ENCODE measurements at regions not wholly inside any gene's neighbourhood (a gene's known extent, or its start where the extent isn't known, plus 50 kb on each side); places are given as distances from the start of the nearest gene placed in this dataset.
"Not testable (repeated sequence)": the region's sequence is repeated elsewhere in the genome, so short reads cannot be mapped to it uniquely, and the experiment has no call there.

DNA sequence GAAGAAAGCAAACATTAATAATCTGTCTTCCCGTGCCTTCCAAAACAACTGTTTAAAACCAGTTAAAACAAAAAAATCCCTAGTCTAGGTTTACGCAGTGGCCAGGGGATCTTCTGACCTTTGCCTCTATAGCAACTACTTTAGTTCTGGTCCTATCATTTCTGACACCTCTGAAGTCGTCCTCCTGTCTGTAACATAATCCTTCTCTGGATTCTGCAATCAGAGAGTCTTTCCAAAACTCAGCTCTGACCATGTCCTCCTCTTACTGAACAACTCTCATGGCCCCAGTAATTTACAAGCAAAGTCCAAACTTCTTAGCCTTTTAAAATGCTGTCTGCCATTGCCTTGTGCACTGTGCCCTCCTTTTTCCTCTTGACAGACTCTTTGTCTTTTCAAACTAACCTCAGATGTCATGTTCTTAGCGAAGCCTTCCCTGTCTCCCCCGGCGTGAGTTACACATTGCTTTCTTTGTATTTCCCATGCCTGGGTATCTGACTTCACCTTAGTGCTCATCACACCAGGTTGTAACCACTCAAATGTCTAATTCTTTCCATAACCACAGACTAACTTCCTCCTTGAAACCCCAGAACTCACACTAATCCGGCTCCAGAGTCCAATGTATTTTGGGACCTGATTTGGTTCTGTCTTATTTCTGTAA lies 105.2 kb upstream of the BNIP2 start:
- no peak overlapping the region for H3K27ac Mint-ChIP-seq (ENCODE audit: unreplicated experiment)

DNA sequence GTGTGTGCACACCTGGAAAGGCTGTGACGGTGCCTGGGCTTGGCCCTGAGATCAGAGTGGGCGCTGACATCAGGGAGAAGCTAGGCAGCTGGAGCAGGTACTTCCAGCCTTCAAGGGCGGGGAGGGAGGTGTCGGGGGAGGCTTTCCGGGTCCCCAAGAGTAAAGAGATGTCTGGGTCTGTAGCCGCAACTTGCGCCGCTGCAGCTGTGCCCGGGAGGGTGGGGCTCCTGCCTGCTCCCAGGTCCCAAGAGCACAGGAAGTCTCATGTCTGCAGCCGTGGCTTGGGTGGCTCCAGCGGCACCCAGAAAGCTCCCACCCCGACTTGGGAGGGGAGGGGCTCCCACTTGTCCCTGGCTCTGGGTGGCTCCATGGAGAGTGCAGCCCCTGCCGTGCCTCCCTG lies 103.2 kb upstream of the BNIP2 start:
- H3K27ac Mint-ChIP-seq (ENCODE audit: unreplicated experiment): no peak overlapping the region
- H3K27me3 Mint-ChIP-seq (ENCODE audit: unreplicated experiment): peaks cover 12% of the 10 kb centered on the region
- no peaks in the 10 kb centered on the region for H3K36me3 Mint-ChIP-seq (ENCODE audit: unreplicated experiment)
- H3K4me3 Mint-ChIP-seq (ENCODE audit: unreplicated experiment): no peak overlapping the region
- no peaks in the 10 kb centered on the region for H3K4me1 Mint-ChIP-seq (ENCODE audit: unreplicated experiment)
- TF ChIP-seq, protein P1, sequence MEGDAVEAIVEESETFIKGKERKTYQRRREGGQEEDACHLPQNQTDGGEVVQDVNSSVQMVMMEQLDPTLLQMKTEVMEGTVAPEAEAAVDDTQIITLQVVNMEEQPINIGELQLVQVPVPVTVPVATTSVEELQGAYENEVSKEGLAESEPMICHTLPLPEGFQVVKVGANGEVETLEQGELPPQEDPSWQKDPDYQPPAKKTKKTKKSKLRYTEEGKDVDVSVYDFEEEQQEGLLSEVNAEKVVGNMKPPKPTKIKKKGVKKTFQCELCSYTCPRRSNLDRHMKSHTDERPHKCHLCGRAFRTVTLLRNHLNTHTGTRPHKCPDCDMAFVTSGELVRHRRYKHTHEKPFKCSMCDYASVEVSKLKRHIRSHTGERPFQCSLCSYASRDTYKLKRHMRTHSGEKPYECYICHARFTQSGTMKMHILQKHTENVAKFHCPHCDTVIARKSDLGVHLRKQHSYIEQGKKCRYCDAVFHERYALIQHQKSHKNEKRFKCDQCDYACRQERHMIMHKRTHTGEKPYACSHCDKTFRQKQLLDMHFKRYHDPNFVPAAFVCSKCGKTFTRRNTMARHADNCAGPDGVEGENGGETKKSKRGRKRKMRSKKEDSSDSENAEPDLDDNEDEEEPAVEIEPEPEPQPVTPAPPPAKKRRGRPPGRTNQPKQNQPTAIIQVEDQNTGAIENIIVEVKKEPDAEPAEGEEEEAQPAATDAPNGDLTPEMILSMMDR (IDR thresholded peaks at IDR 0.05): no peak
- H3K9me3 Mint-ChIP-seq (ENCODE audit: unreplicated experiment): no peaks in the 10 kb centered on the region
- no peak for DNase-seq (ENCODE audit: extremely low spot score, unreplicated experiment)

More for the DNA sequence above, 105.2 kb upstream of the BNIP2 start:
- Mint-ChIP-seq H3K9me3 (ENCODE audit: unreplicated experiment) (no peaks in the 10 kb centered on the region), H3K27me3 (ENCODE audit: unreplicated experiment) (peaks cover 21% of the 10 kb centered on the region), H3K36me3 (ENCODE audit: unreplicated experiment) (no peaks in the 10 kb centered on the region), H3K4me3 (ENCODE audit: unreplicated experiment) (no peak overlapping the region), H3K4me1 (ENCODE audit: unreplicated experiment) (no peaks in the 10 kb centered on the region)
- no peak for DNase-seq (ENCODE audit: extremely low spot score, unreplicated experiment)
- TF ChIP-seq, protein P1 (IDR thresholded peaks at IDR 0.05): no peak

DNA sequence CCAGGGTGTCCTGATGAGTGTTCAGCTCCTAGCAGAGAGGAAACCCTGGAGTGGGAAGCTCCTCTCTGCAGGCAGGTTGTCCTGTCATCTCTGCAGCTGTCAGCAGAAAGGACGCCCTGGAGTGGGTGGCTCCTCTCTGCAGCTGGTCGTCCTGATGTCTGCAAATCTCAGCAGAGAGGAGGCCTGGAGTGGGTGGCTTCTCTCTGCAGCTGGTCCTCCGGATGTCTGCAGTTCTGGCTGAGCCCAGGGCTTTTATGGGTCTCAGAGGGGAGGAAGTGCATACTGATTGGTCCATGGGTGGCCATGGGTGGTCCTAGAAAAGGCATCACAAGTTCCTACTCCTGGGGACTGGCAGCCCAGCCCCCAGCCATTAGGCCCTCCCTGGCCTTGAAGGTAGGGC lies 102.6 kb upstream of the BNIP2 start:
- TF ChIP-seq, protein P1 (IDR thresholded peaks at IDR 0.05): no peak
- no peaks in the 10 kb centered on the region for H3K4me1 Mint-ChIP-seq (ENCODE audit: unreplicated experiment)
- no peak overlapping the region for H3K4me3 Mint-ChIP-seq (ENCODE audit: unreplicated experiment)
- no peak for DNase-seq (ENCODE audit: extremely low spot score, unreplicated experiment)
- no peaks in the 10 kb centered on the region for H3K36me3 Mint-ChIP-seq (ENCODE audit: unreplicated experiment)
- H3K27me3 Mint-ChIP-seq (ENCODE audit: unreplicated experiment): peaks cover 12% of the 10 kb centered on the region
- no peak overlapping the region for H3K27ac Mint-ChIP-seq (ENCODE audit: unreplicated experiment)
- no peaks in the 10 kb centered on the region for H3K9me3 Mint-ChIP-seq (ENCODE audit: unreplicated experiment)

DNA sequence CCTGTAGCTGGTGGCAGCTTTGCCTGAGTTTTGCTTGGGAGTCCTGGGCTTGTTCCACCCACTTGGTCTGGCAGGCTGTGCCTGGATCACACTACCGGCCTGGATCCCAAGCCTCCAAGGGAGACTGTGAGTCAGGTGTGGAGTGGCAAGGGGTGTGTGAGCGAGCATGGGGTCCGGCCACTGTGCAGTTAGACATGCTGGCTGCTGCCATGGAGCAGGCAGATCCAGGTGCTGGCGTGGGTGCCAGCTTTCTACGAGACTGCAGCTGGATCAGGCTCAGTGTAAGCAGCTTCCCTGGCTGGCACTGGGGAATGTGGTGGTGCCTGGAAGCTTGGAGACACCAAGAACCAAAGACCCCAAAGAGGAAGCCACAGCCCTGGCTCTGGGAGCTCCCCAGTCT lies 102.0 kb upstream of the BNIP2 start:
- TF ChIP-seq, protein P1 (IDR thresholded peaks at IDR 0.05): no peak
- no peak for DNase-seq (ENCODE audit: extremely low spot score, unreplicated experiment)
- no peaks in the 10 kb centered on the region for H3K4me1 Mint-ChIP-seq (ENCODE audit: unreplicated experiment)
- H3K9me3 Mint-ChIP-seq (ENCODE audit: unreplicated experiment): no peaks in the 10 kb centered on the region
- H3K4me3 Mint-ChIP-seq (ENCODE audit: unreplicated experiment): no peak overlapping the region
- no peaks in the 10 kb centered on the region for H3K36me3 Mint-ChIP-seq (ENCODE audit: unreplicated experiment)
- peaks cover 12% of the 10 kb centered on the region for H3K27me3 Mint-ChIP-seq (ENCODE audit: unreplicated experiment)
- no peak overlapping the region for H3K27ac Mint-ChIP-seq (ENCODE audit: unreplicated experiment)

DNA sequence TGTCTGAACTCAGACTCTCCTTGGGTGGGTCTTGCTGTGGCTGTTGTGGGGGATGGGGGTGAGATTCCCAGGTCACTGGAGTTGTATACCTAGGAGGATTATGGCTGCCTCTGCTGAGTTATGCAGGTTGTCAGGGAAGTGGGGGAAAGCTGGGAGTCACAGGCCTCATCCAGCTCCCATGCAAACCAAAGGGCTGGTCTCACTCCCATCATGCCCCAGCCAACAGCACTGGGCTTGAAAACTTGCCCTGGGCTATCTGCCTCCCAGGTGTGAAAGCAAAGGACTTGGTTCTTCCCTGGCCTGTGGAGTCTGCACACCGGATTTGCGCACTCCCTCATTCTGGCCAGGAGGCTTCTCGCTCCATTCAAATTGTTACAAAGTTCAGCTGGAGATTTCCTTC lies 97.3 kb upstream of the BNIP2 start:
- DNase-seq (ENCODE audit: extremely low spot score, unreplicated experiment); H3K36me3 Mint-ChIP-seq (ENCODE audit: unreplicated experiment); H3K9me3 Mint-ChIP-seq (ENCODE audit: unreplicated experiment); H3K27ac Mint-ChIP-seq (ENCODE audit: unreplicated experiment); H3K4me3 Mint-ChIP-seq (ENCODE audit: unreplicated experiment); H3K27me3 Mint-ChIP-seq (ENCODE audit: unreplicated experiment); H3K4me1 Mint-ChIP-seq (ENCODE audit: unreplicated experiment): not testable (repeated sequence)

DNA sequence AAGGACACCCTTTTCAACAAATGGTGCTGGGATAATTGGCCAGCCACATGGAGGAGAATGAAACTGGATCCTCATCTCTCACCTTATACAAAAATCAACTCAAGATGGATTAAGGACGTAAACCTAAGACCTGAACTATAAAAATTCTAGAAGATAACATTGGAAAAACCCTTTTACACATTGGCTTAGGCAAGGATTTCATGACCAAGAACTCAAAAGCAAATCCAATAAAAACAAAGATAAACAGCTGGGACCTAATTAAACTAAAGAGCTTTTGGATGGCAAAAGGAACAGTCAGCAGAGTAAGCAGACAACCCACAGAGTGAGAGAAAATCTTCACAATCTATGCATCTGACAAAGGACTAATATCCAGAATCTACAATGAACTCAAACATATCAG lies 96.9 kb upstream of the BNIP2 start:
- H3K9me3 Mint-ChIP-seq (ENCODE audit: unreplicated experiment); H3K27ac Mint-ChIP-seq (ENCODE audit: unreplicated experiment); H3K36me3 Mint-ChIP-seq (ENCODE audit: unreplicated experiment); DNase-seq (ENCODE audit: extremely low spot score, unreplicated experiment); H3K4me1 Mint-ChIP-seq (ENCODE audit: unreplicated experiment); H3K4me3 Mint-ChIP-seq (ENCODE audit: unreplicated experiment); H3K27me3 Mint-ChIP-seq (ENCODE audit: unreplicated experiment): not testable (repeated sequence)

DNA sequence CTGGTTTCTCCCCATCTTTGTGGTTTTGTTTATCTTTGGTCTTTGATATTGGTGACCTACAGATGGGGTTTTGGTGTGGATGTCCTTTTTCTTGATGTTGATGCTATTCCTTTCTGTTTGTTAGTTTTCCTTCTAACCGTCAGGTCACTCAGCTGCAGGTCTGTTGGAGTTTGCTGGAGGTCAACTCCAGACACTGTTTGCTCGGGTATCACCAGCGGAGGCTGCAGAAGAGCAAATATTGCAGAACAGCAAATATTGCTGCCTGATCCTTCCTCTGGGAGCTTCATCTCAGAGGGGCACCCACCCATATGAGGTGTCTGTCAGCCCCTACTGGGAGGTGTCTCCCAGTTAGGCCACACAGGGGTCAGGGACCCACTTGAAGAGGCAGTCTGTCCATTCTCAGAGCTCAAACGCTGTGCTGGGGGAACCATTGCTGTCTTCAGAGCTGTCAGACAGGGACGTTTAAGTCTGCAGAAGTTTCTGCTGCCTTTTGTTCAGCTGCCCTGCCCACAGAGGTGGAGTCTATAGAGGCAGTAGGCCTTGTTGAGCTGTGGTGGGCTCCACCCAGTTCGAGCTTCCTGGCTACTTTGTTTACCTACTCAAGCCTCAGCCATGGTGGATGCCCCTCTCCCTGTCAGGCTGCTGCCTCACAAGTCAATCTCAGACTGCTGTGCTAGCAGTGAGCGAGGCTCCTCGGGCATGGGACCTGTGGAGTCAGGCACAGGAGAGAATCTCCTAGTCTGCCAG lies 94.8 kb upstream of the BNIP2 start:
- H3K27ac Mint-ChIP-seq (ENCODE audit: unreplicated experiment); H3K4me3 Mint-ChIP-seq (ENCODE audit: unreplicated experiment); H3K36me3 Mint-ChIP-seq (ENCODE audit: unreplicated experiment); H3K9me3 Mint-ChIP-seq (ENCODE audit: unreplicated experiment); DNase-seq (ENCODE audit: extremely low spot score, unreplicated experiment); H3K4me1 Mint-ChIP-seq (ENCODE audit: unreplicated experiment): not testable (repeated sequence)
- peaks cover 17% of the 10 kb centered on the region for H3K27me3 Mint-ChIP-seq (ENCODE audit: unreplicated experiment)
